ENCODE measurements at regions not wholly inside any gene's neighbourhood (a gene's known extent, or its start where the extent isn't known, plus 50 kb on each side); places are given as distances from the start of the nearest gene placed in this dataset.

GRCh38 chr12:81811061-81811777 is 52.1 kb upstream of the PPFIA2 start:
- Histone ChIP-seq H3K9me3 (ENCODE audit: control extremely low read depth in 1 of 3, control insufficient read depth in 2 of 3, insufficient read depth in 1 of 3, low read length in 2 of 3) (peaks cover 0 to 17% (median 0%) of the 10 kb centered on the region in 3 donors), H3K4me3 (ENCODE audit: control extremely low read depth in 1 of 5, extremely low read depth in 1 of 5, insufficient read depth in 1 of 5, low read depth in 2 of 5, low read length in 4 of 5) (no peak overlapping the region), H3K27ac (ENCODE audit: low read length in 2 of 2) (no peak overlapping the region), H3K79me2 (ENCODE audit: control insufficient read depth, insufficient read depth, low read length) (no peaks in the 10 kb centered on the region), H3K4me1 (ENCODE audit: control insufficient read depth in 2 of 2, insufficient read depth in 2 of 2, low read length in 2 of 2) (peaks cover 0 to 6% of the 10 kb centered on the region in 2 donors), H3K9ac (ENCODE audit: low read length) (no peak overlapping the region), H3K27me3 (replicated peaks in 1 of 4; ENCODE audit: control extremely low read depth in 1 of 4, control insufficient read depth in 3 of 4, insufficient read depth in 4 of 4, low read length in 3 of 4) (no peaks in the 10 kb centered on the region), H2AFZ (ENCODE audit: insufficient read depth, low read depth, low read length, poor library complexity, severe bottlenecking) (no peak overlapping the region), H3K4me2 (replicated peaks; ENCODE audit: low read depth, low read length, poor library complexity, severe bottlenecking) (no peak overlapping the region), H4K20me1 (ENCODE audit: control insufficient read depth, insufficient read depth, low read length, poor library complexity, severe bottlenecking) (no peaks in the 10 kb centered on the region), H3K36me3 (replicated peaks in 1 of 2; ENCODE audit: control extremely low read depth in 1 of 2, control insufficient read depth in 1 of 2, extremely low read depth in 1 of 2, insufficient read depth in 2 of 2, low read length in 1 of 2) (no peaks in the 10 kb centered on the region)
- Mint-ChIP-seq H3K4me3 (no peak overlapping the region), H3K27ac (no peak overlapping the region), H3K4me1 (no peaks in the 10 kb centered on the region), H3K27me3 (no peaks in the 10 kb centered on the region), H3K9me3 (ENCODE audit: insufficient read depth) (peaks cover 10% of the 10 kb centered on the region)
- CTCF ChIA-PET: no interaction called here
- TF ChIP-seq EZH2 (IDR thresholded peaks at IDR 0.05; ENCODE audit: borderline replicate concordance, insufficient read depth, low read depth, low read length, poor library complexity, severe bottlenecking): no peak
- no peak for TF ChIP-seq CTCF (IDR thresholded peaks at IDR 0.05)
- WGBS (ENCODE audit: insufficient coverage): 93% methylated on average over 3 of the region's 7 CpGs
- intact Hi-C loops (cut with micrococcal nuclease): no loop called here
- POLR2A ChIA-PET: no interaction called here
- DNase-seq: no peak
- no peak for ATAC-seq (ENCODE audit: low read depth)

GRCh38 chr12:81809829-81810595 is 50.9 kb upstream of the PPFIA2 start:
- no peaks in the 10 kb centered on the region for H3K79me2 ChIP-seq (ENCODE audit: control insufficient read depth, insufficient read depth, low read length)
- CTCF ChIA-PET: no interaction called here

More at GRCh38 chr12:81809829-81810595, 50.9 kb upstream of the PPFIA2 start:
- H3K4me1 Mint-ChIP-seq: no peaks in the 10 kb centered on the region
- Histone ChIP-seq H3K4me3 (ENCODE audit: control extremely low read depth in 1 of 5, extremely low read depth in 1 of 5, insufficient read depth in 1 of 5, low read depth in 2 of 5, low read length in 4 of 5) (no peak overlapping the region), H2AFZ (ENCODE audit: insufficient read depth, low read depth, low read length, poor library complexity, severe bottlenecking) (no peak overlapping the region), H3K36me3 (replicated peaks in 1 of 2; ENCODE audit: control extremely low read depth in 1 of 2, control insufficient read depth in 1 of 2, extremely low read depth in 1 of 2, insufficient read depth in 2 of 2, low read length in 1 of 2) (no peaks in the 10 kb centered on the region), H3K27me3 (replicated peaks in 1 of 4; ENCODE audit: control extremely low read depth in 1 of 4, control insufficient read depth in 3 of 4, insufficient read depth in 4 of 4, low read length in 3 of 4) (no peaks in the 10 kb centered on the region), H3K4me1 (ENCODE audit: control insufficient read depth in 2 of 2, insufficient read depth in 2 of 2, low read length in 2 of 2) (peaks cover 0 to 6% of the 10 kb centered on the region in 2 donors), H3K9me3 (ENCODE audit: control extremely low read depth in 1 of 3, control insufficient read depth in 2 of 3, insufficient read depth in 1 of 3, low read length in 2 of 3) (peaks cover 0 to 17% (median 0%) of the 10 kb centered on the region in 3 donors), H3K4me2 (replicated peaks; ENCODE audit: low read depth, low read length, poor library complexity, severe bottlenecking) (no peak overlapping the region), H3K9ac (ENCODE audit: low read length) (no peak overlapping the region), H3K27ac (ENCODE audit: low read length in 2 of 2) (no peak overlapping the region), H4K20me1 (ENCODE audit: control insufficient read depth, insufficient read depth, low read length, poor library complexity, severe bottlenecking) (no peaks in the 10 kb centered on the region)
- ATAC-seq (ENCODE audit: low read depth) (no peak), DNase-seq (peak; percentile 1)
- H3K9me3 Mint-ChIP-seq (ENCODE audit: insufficient read depth): peaks cover 12% of the 10 kb centered on the region
- H3K4me3 Mint-ChIP-seq: no peak overlapping the region
- H3K27me3 Mint-ChIP-seq: no peaks in the 10 kb centered on the region
- intact Hi-C loops (cut with micrococcal nuclease): no loop called here
- WGBS (ENCODE audit: insufficient coverage): 63% methylated on average over 1 of the region's 4 CpGs
- TF ChIP-seq CTCF (IDR thresholded peaks at IDR 0.05): no peak
- no peak for TF ChIP-seq EZH2 (IDR thresholded peaks at IDR 0.05; ENCODE audit: borderline replicate concordance, insufficient read depth, low read depth, low read length, poor library complexity, severe bottlenecking)
- H3K27ac Mint-ChIP-seq: no peak overlapping the region
- POLR2A ChIA-PET: no interaction called here
